ENCODE measurements at regions not wholly inside any gene's neighbourhood (a gene's known extent, or its start where the extent isn't known, plus 50 kb on each side); places are given as distances from the start of the nearest gene placed in this dataset.

- no peak overlapping the region for H2BK120ac ChIP-seq (replicated peaks; ENCODE audit: low read depth, low read length)
- TF ChIP-seq HDAC2 (IDR thresholded peaks at IDR 0.05; ENCODE audit: borderline replicate concordance in 1 of 2, low read depth in 2 of 2, low read length in 2 of 2) (no peak; a peak in 1 of 4 replicates), ASH2L (IDR thresholded peaks at IDR 0.05; ENCODE audit: low read length) (peak; percentile 37), TCF12 (IDR thresholded peaks at IDR 0.05; ENCODE audit: low read depth, low read length) (0 out of 2 replicates have a peak, but pooled peaks have one; percentile 41), KDM4A (IDR thresholded peaks at IDR 0.05; ENCODE audit: low read depth, low read length, severe bottlenecking) (no peak), TEAD4 (IDR thresholded peaks at IDR 0.05; ENCODE audit: low read depth, low read length) (peak; percentile 95), RAD21 (IDR thresholded peaks at IDR 0.05 in 1 of 2, conservative IDR thresholded peaks at IDR 0.05 in 1 of 2; ENCODE audit: low read depth in 2 of 2, low read length in 2 of 2) (no peak; a peak in 1 of 4 replicates), RXRA (IDR thresholded peaks at IDR 0.05; ENCODE audit: insufficient read depth, low read depth, low read length) (peak; percentile 87; the same call in 1 of the 2 replicates), ATF2 (IDR thresholded peaks at IDR 0.05; ENCODE audit: low read length) (0 out of 2 replicates have a peak, but pooled peaks have one; percentile 42), GTF2F1 (IDR thresholded peaks at IDR 0.05; ENCODE audit: borderline replicate concordance, low read depth, low read length) (no peak)
Observed at GRCh38 chr5:124639095-124639665, 107.3 kb downstream of the ZNF608 start.

More at GRCh38 chr5:124639095-124639665, 107.3 kb downstream of the ZNF608 start:
- Histone ChIP-seq H3K56ac (replicated peaks; ENCODE audit: insufficient read length, low read depth, low read length) (no peak overlapping the region), H3K27ac (ENCODE audit: low read depth, low read length) (peak overlapping the region; percentile 43; the same call in 1 of the 2 replicates), H4K20me1 (replicated peaks in 1 of 2; ENCODE audit: control insufficient read depth in 1 of 2, insufficient read depth in 2 of 2, low read length in 2 of 2) (no peaks in the 10 kb centered on the region), H3K27me3 (replicated peaks in 1 of 4; ENCODE audit: control insufficient read depth in 3 of 4, extremely low read depth in 1 of 4, insufficient read depth in 3 of 4, low read length in 3 of 4) (no peaks in the 10 kb centered on the region), H3K4me2 (ENCODE audit: insufficient read depth in 1 of 2, low read depth in 2 of 2, low read length in 2 of 2) (peak overlapping the region; percentile 59 to 60), H3K4ac (replicated peaks; ENCODE audit: insufficient read length, low read depth, low read length) (no peak overlapping the region), H3K23ac (ENCODE audit: insufficient read length) (no peak overlapping the region), H3K79me1 (ENCODE audit: low read depth, low read length) (0 out of 2 replicates have a peak, but pooled peaks cover 2% of the 10 kb centered on the region), H2AK5ac (ENCODE audit: low read depth, low read length) (no peak overlapping the region; the same call in 1 of the 2 replicates), H3K23me2 (ENCODE audit: low read depth, low read length) (no peaks in the 10 kb centered on the region), H3K79me2 (ENCODE audit: control insufficient read depth in 1 of 2, insufficient read depth in 2 of 2, low read length in 2 of 2) (peaks cover 0 to 6% of the 10 kb centered on the region in 2 experiments; a peak in 3 of 4 replicates), H4K91ac (replicated peaks; ENCODE audit: insufficient read length, low read length) (no peak overlapping the region), H3K14ac (ENCODE audit: insufficient read length) (no peak overlapping the region), H2BK12ac (ENCODE audit: low read depth, low read length) (peak overlapping the region; percentile 46; the same call in 1 of the 2 replicates), H3K9ac (replicated peaks in 1 of 4; ENCODE audit: extremely low read depth in 1 of 4, low read depth in 3 of 4, low read length in 3 of 4) (no peak overlapping the region), H3K4me1 (replicated peaks in 1 of 4; ENCODE audit: control insufficient read depth in 3 of 4, insufficient read depth in 4 of 4, low read length in 3 of 4) (peaks cover 0 to 37% (median 13%) of the 10 kb centered on the region in 4 experiments; a peak in 6 of 7 replicates), H2BK15ac (ENCODE audit: low read length) (no peak overlapping the region), H3K9me3 (ENCODE audit: insufficient read depth in 2 of 2, low read depth in 1 of 2, low read length in 1 of 2) (no peaks in the 10 kb centered on the region), H2BK20ac (ENCODE audit: low read length) (no peak overlapping the region), H3K36me3 (ENCODE audit: control insufficient read depth in 2 of 4, insufficient read depth in 4 of 4, low read length in 3 of 4) (peaks cover 0 to 35% (median 5%) of the 10 kb centered on the region in 4 experiments; a peak in 4 of 8 replicates), H3K18ac (ENCODE audit: extremely low read depth, low read length) (no peak overlapping the region), H4K8ac (ENCODE audit: extremely low read depth, insufficient read depth, low read length) (no peak overlapping the region), H2BK5ac (ENCODE audit: low read depth, low read length) (peak overlapping the region; percentile 32; the same call in 1 of the 2 replicates), H3K4me3 (ENCODE audit: extremely low read depth in 1 of 4, insufficient read depth in 2 of 4, low read depth in 3 of 4, low read length in 4 of 4) (peak overlapping the region in 2 of 4 experiments; percentile 4 to 11; a peak in 1 of 8 replicates), H2AFZ (ENCODE audit: low read length) (no peak overlapping the region), H4K5ac (ENCODE audit: insufficient read length, low read depth, low read length) (peak overlapping the region; percentile 46)
- CTCF ChIA-PET (ENCODE audit: partially characterized antibody) = interaction anchor here (0.6 to 2.2 kb wide), 3 partner anchors 22 to 210 kb away, joined by 3 to 6 read pairs (median 3); no protein-coding TSS in a partner anchor
- FAIRE-seq (peak; percentile 86), DNase-seq (ENCODE audit: low read depth in 1 of 2, low spot score in 2 of 2) (peak; percentile 51 to 62)
- POLR2A ChIA-PET (ENCODE audit: partially characterized antibody) = interaction anchor here (0.6 to 1.5 kb wide), 6 partner anchors 10 to 486 kb away, joined by 3 to 6 read pairs (median 4); no protein-coding TSS in a partner anchor
- 18% methylated on average over 4 of the region's 4 CpGs; no CpG with 5 or more reads in 1 of the 2 experiments for WGBS, 2 experiments (ENCODE audit: extremely low coverage in 1 of 2, insufficient coverage in 1 of 2, insufficient read length in 1 of 2, insufficient replicate concordance in 2 of 2, low coverage in 1 of 2, low lambda C conversion rate in 2 of 2, missing lambda C conversion rate in 1 of 2)

Data from H1 (cell line).